ENCODE measurements at regions not wholly inside any gene's neighbourhood (a gene's known extent, or its start where the extent isn't known, plus 50 kb on each side); places are given as distances from the start of the nearest gene placed in this dataset.

DNA sequence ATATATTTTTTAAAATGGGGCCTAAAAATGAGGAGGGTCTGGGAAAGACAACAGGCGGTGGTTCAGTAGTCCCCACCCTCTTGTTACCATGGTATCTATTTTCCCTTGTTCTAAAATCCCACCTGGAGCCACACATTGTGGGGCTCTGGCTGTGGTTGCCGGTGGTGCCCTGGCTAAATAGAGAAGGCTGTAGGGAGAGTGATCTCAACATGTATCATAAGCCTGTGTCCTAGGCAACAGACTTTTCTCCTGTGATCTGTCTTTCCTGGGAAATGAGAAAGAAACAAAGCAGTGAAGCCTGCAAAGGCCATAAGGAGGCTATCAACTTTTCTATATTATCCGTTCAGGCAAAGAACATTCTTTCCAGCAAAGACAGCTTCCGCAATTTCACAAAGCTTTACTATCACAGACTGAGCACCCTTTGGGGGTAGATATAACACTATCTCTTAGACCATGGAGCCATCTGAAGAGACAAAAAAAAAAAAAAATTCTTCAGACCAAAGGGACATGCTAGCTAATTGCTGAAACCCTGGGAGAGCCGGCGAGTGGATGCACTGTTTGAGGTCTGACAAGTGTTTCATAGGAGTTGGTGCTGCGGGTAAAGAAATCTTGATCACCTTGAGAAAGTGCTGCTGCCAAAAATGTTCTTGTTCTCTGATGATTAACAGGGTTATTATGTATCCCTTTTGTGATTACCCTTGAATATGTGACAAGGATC is 879.2 kb upstream of the DDX18 start:
- TF ChIP-seq POLR2A (IDR thresholded peaks at IDR 0.05) (no peak), POLR2AphosphoS5 (IDR thresholded peaks at IDR 0.05) (no peak), EP300 (IDR thresholded peaks at IDR 0.05) (no peak)
- TF ChIP-seq, protein P1, sequence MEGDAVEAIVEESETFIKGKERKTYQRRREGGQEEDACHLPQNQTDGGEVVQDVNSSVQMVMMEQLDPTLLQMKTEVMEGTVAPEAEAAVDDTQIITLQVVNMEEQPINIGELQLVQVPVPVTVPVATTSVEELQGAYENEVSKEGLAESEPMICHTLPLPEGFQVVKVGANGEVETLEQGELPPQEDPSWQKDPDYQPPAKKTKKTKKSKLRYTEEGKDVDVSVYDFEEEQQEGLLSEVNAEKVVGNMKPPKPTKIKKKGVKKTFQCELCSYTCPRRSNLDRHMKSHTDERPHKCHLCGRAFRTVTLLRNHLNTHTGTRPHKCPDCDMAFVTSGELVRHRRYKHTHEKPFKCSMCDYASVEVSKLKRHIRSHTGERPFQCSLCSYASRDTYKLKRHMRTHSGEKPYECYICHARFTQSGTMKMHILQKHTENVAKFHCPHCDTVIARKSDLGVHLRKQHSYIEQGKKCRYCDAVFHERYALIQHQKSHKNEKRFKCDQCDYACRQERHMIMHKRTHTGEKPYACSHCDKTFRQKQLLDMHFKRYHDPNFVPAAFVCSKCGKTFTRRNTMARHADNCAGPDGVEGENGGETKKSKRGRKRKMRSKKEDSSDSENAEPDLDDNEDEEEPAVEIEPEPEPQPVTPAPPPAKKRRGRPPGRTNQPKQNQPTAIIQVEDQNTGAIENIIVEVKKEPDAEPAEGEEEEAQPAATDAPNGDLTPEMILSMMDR (IDR thresholded peaks at IDR 0.05): no peak

Data from suprapubic skin (tissue), 4 donors.